HG03139 (cell line): ENCODE measurements at regions not wholly inside any gene's neighbourhood (a gene's known extent, or its start where the extent isn't known, plus 50 kb on each side); places are given as distances from the start of the nearest gene placed in this dataset.
"Not testable (repeated sequence)": the region's sequence is repeated elsewhere in the genome, so short reads cannot be mapped to it uniquely, and the experiment has no call there.

Experiments
- ATAC-seq: cut with Tn5 transposase; IDR thresholded peaks from one replicate; pipeline ENCODE4 v1.9.1; 2021; ENCODE audit not compliant: unreplicated experiment

- ATAC-seq: no peak
These were observed 98.0 kb upstream of the FAM174B start for GRCh38 chr15:92753591-92753990.

GRCh38 chr15:92763459-92763858, 107.9 kb upstream of the FAM174B start:
- ATAC-seq: no peak

GRCh38 chr15:92768131-92768530, 112.6 kb upstream of the FAM174B start:
- not testable (repeated sequence) for ATAC-seq

- no peak for ATAC-seq
These were observed 115.1 kb upstream of the FAM174B start for GRCh38 chr15:92770641-92771040.

- no peak for ATAC-seq
These were observed 116.5 kb upstream of the FAM174B start for GRCh38 chr15:92772061-92772460.

GRCh38 chr15:92772626-92773244, 117.2 kb upstream of the FAM174B start:
- ATAC-seq: no peak

GRCh38 chr15:92773340-92773739, 117.8 kb upstream of the FAM174B start:
- ATAC-seq: no peak

- no peak for ATAC-seq
These were observed 120.2 kb upstream of the CHD2 start for GRCh38 chr15:92779874-92780273.

GRCh38 chr15:92780843-92781242, 119.3 kb upstream of the CHD2 start:
- ATAC-seq: no peak

GRCh38 chr15:92781925-92782453, 118.1 kb upstream of the CHD2 start:
- ATAC-seq: no peak

- no peak for ATAC-seq
These were observed 113.0 kb upstream of the CHD2 start for GRCh38 chr15:92787116-92787515.

GRCh38 chr15:92788196-92788595, 111.9 kb upstream of the CHD2 start:
- ATAC-seq: no peak

GRCh38 chr15:92788793-92789192, 111.3 kb upstream of the CHD2 start:
- ATAC-seq: not testable (repeated sequence)

- ATAC-seq: no peak
These were observed 103.9 kb upstream of the CHD2 start for GRCh38 chr15:92796161-92796611.

- ATAC-seq: peak; percentile 66
These were observed 102.7 kb upstream of the CHD2 start for GRCh38 chr15:92797168-92798052.

- no peak for ATAC-seq
These were observed 100.1 kb upstream of the CHD2 start for GRCh38 chr15:92800013-92800412.

- ATAC-seq: not testable (repeated sequence)
These were observed 99.6 kb upstream of the CHD2 start for GRCh38 chr15:92800416-92801055.

GRCh38 chr15:92801056-92801773, 98.9 kb upstream of the CHD2 start:
- not testable (repeated sequence) for ATAC-seq

- ATAC-seq: no peak
These were observed 98.2 kb upstream of the CHD2 start for GRCh38 chr15:92801774-92802464.

- ATAC-seq: no peak
These were observed 96.6 kb upstream of the CHD2 start for GRCh38 chr15:92803536-92803851.
